IMR-90 (cell line): ENCODE measurements at regions not wholly inside any gene's neighbourhood (a gene's known extent, or its start where the extent isn't known, plus 50 kb on each side); places are given as distances from the start of the nearest gene placed in this dataset.

ENCODE experiments used
- ATAC-seq: fragments of 200-7000 bp; cut with Tn5 transposase; 2 replicates; pipeline ENCODE4 v1.9.1; 2020; ENCODE audit warnings: low read depth, mild to moderate bottlenecking, moderate library complexity
- BruUV-seq: library from RNA; stranded (reverse); fragments of 400-500 nt; replicated peaks from 2 replicates; lab custom pipeline; 2021; lab: Mats Ljungman, UMichigan
- CTCF ChIA-PET: fragments of 300-600 bp; formaldehyde crosslinking; extraction: SDS; loops from one replicate; lab custom pipeline; 2021; ENCODE audit warnings: antibody characterized with exemption; lab: Yijun Ruan, JAX
- POLR2A ChIA-PET: fragments of 300-600 bp; sonication (Branson Sonifier 250); formaldehyde crosslinking; loops from one replicate; lab custom pipeline; 2022; ENCODE audit warnings: antibody characterized with exemption; ENCODE audit not compliant: unreplicated experiment; lab: Charles Lee
- DNase-seq: peaks from one replicate; pipeline ENCODE4 v3.0.0; 2013
- H2AFZ ChIP-seq: replicated peaks from 2 replicates; pipeline ENCODE3; 2013; ENCODE audit warnings: low read length, mild to moderate bottlenecking; ENCODE audit not compliant: poor library complexity
- H2AK5ac ChIP-seq: 2 replicates; pipeline ENCODE4 v1.6.1; 2013; ENCODE audit warnings: low read depth, low read length, inconsistent platforms
- H2AK9ac ChIP-seq: replicated peaks from 2 replicates; pipeline ENCODE3; 2013; ENCODE audit warnings: mild to moderate bottlenecking, low read depth, low read length, moderate library complexity; ENCODE audit not compliant: poor library complexity
- H2BK120ac ChIP-seq: 2 replicates; pipeline ENCODE4 v1.6.1; 2013; ENCODE audit warnings: low read depth, low read length, inconsistent platforms
- H2BK15ac ChIP-seq: 3 replicates; pipeline ENCODE4 v1.6.1; 2013; ENCODE audit warnings: low read depth, low read length, inconsistent platforms
- H2BK20ac ChIP-seq: 2 replicates; pipeline ENCODE4 v1.6.1; 2013; ENCODE audit warnings: low read depth, mild to moderate bottlenecking, inconsistent platforms, low read length, moderate library complexity
- H2BK5ac ChIP-seq: 2 replicates; pipeline ENCODE4 v1.6.1; 2013; ENCODE audit warnings: mild to moderate bottlenecking, low read depth, low read length, inconsistent platforms; ENCODE audit not compliant: poor library complexity, severe bottlenecking
- H3K14ac ChIP-seq: replicated peaks from 2 replicates; pipeline ENCODE4 v1.6.1; 2013; ENCODE audit warnings: low read depth, low read length, inconsistent platforms
- H3K18ac ChIP-seq: 2 replicates; pipeline ENCODE4 v1.6.1; 2013; ENCODE audit warnings: low read depth, low read length, control low read depth
- H3K23ac ChIP-seq: 2 replicates; pipeline ENCODE4 v1.6.1; 2013; ENCODE audit warnings: low read depth, low read length, inconsistent platforms
- H3K27ac ChIP-seq: 2 replicates; pipeline ENCODE4 v1.5.1; 2013; ENCODE audit warnings: mild to moderate bottlenecking, control low read depth, low read length; ENCODE audit not compliant: insufficient read depth
- H3K27me3 ChIP-seq: 2 replicates; pipeline ENCODE4 v1.6.1; 2013; ENCODE audit warnings: low read length; ENCODE audit not compliant: control insufficient read depth, insufficient read depth
- H3K36me3 ChIP-seq: 2 replicates; pipeline ENCODE4 v1.6.1; 2013; ENCODE audit warnings: low read length, mixed read lengths; ENCODE audit not compliant: control insufficient read depth, insufficient read depth
- H3K4ac ChIP-seq: 2 replicates; pipeline ENCODE4 v1.6.1; 2013; ENCODE audit warnings: low read depth, low read length, inconsistent platforms
- H3K4me1 ChIP-seq: 2 replicates; pipeline ENCODE4 v1.6.1; 2013; ENCODE audit warnings: low read length, mixed read lengths; ENCODE audit not compliant: control insufficient read depth, insufficient read depth
- H3K4me2 ChIP-seq: 2 replicates; pipeline ENCODE4 v1.6.1; 2013; ENCODE audit warnings: low read depth, mild to moderate bottlenecking, control low read depth, low read length, moderate library complexity
- H3K4me3 ChIP-seq: 2 replicates; pipeline ENCODE4 v1.5.1; 2013; ENCODE audit warnings: low read depth, mild to moderate bottlenecking, control low read depth, low read length, moderate library complexity; ENCODE audit not compliant: insufficient read depth
- H3K56ac ChIP-seq: 2 replicates; pipeline ENCODE4 v1.6.1; 2013; ENCODE audit warnings: low read length, inconsistent platforms; ENCODE audit not compliant: insufficient read depth; ENCODE audit errors: extremely low read depth
- H3K79me1 ChIP-seq, 2 experiments: 2 replicates each; pipeline ENCODE4 v1.6.1; 2013; ENCODE audit warnings: low read length in 2 of 2, inconsistent platforms in 1 of 2, low read depth in 1 of 2
- H3K9ac ChIP-seq: 2 replicates; pipeline ENCODE4 v1.6.1; 2013; ENCODE audit warnings: low read depth, low read length, control low read depth
- H3K9me1 ChIP-seq: 2 replicates; pipeline ENCODE4 v1.6.1; 2013; ENCODE audit warnings: low read length, inconsistent platforms; ENCODE audit not compliant: insufficient read depth
- H3K9me3 ChIP-seq: 2 replicates; pipeline ENCODE4 v1.6.1; 2013; ENCODE audit warnings: low read length; ENCODE audit not compliant: control insufficient read depth, insufficient read depth
- H4K20me1 ChIP-seq: 2 replicates; pipeline ENCODE4 v1.6.1; 2013; ENCODE audit warnings: low read length, inconsistent platforms; ENCODE audit not compliant: insufficient read depth
- H4K5ac ChIP-seq: 2 replicates; pipeline ENCODE4 v1.6.1; 2013; ENCODE audit warnings: mild to moderate bottlenecking, low read depth, low read length, control low read depth
- H4K8ac ChIP-seq, 2 experiments: 2 replicates each; pipeline ENCODE4 v1.6.1; 2013; ENCODE audit warnings: low read depth in 2 of 2, low read length in 2 of 2, control low read depth in 1 of 2, inconsistent platforms in 1 of 2
- H4K91ac ChIP-seq: 2 replicates; pipeline ENCODE4 v1.6.1; 2013; ENCODE audit warnings: low read depth, low read length, inconsistent platforms; ENCODE audit not compliant: insufficient read depth
- BHLHE40 ChIP-seq: fragments of 150-350 bp; IDR thresholded peaks from 2 replicates; pipeline ENCODE4 v1.6.1; 2016; ENCODE audit warnings: mild to moderate bottlenecking, low read depth, low read length
- CEBPB ChIP-seq: IDR thresholded peaks from 2 replicates; pipeline ENCODE4 v1.6.1; 2012; ENCODE audit warnings: low read depth, low read length, improper control_type of control experiment
- CHD1 ChIP-seq: IDR thresholded peaks from 2 replicates; pipeline ENCODE4 v1.6.1; 2012; ENCODE audit warnings: low read depth, low read length, improper control_type of control experiment
- CTCF ChIP-seq: conservative IDR thresholded peaks from 2 replicates; pipeline ENCODE4 v1.5.1; 2012; ENCODE audit warnings: mild to moderate bottlenecking, low read depth, low read length, improper control_type of control experiment
- ELK1 ChIP-seq: fragments of 150-350 bp; IDR thresholded peaks from 2 replicates; pipeline ENCODE4 v1.6.1; 2016; ENCODE audit warnings: low read depth, mild to moderate bottlenecking, low read length, moderate library complexity, borderline replicate concordance
- FOS ChIP-seq: fragments of 150-350 bp; IDR thresholded peaks from 2 replicates; pipeline ENCODE4 v1.6.1; 2016; ENCODE audit warnings: low read depth, low read length
- MAFK ChIP-seq: IDR thresholded peaks from 2 replicates; pipeline ENCODE4 v1.6.1; 2012; ENCODE audit warnings: low read depth, low read length, improper control_type of control experiment
- MAZ ChIP-seq: IDR thresholded peaks from 2 replicates; pipeline ENCODE4 v1.6.1; 2012; ENCODE audit warnings: low read depth, mild to moderate bottlenecking, low read length, improper control_type of control experiment, moderate library complexity, borderline replicate concordance
- MXI1 ChIP-seq: IDR thresholded peaks from 2 replicates; pipeline ENCODE4 v1.6.1; 2012; ENCODE audit warnings: low read depth, mild to moderate bottlenecking, low read length, moderate library complexity, borderline replicate concordance
- NFE2L2 ChIP-seq: fragments of 150-350 bp; IDR thresholded peaks from 2 replicates; pipeline ENCODE4 v1.6.1; 2016; ENCODE audit warnings: low read depth, mild to moderate bottlenecking, low read length
- POLR2A ChIP-seq: IDR thresholded peaks from 2 replicates; pipeline ENCODE4 v1.6.1; 2012; ENCODE audit warnings: mild to moderate bottlenecking, low read depth, low read length
- RFX5 ChIP-seq: IDR thresholded peaks from 2 replicates; pipeline ENCODE4 v1.8.0; 2012; ENCODE audit warnings: low read depth, mild to moderate bottlenecking, low read length, moderate library complexity
- SMC3 ChIP-seq: fragments of 150-350 bp; IDR thresholded peaks from 2 replicates; pipeline ENCODE4 v1.6.1; 2016; ENCODE audit warnings: low read depth, mild to moderate bottlenecking, antibody characterized with exemption, low read length, moderate library complexity
- WGBS, 2 experiments: methylation state at CpG; one replicate each; pipeline versions ENCODE4 v1.1.5 to v1.1.7; 2013; ENCODE audit warnings: missing lambda C conversion rate in 2 of 2; ENCODE audit not compliant: insufficient read length in 1 of 2; ENCODE audit errors: extremely low coverage in 2 of 2; 5-methylcytosine and 5-hydroxymethylcytosine counted together
- dilution Hi-C: fragments of 300-500 bp; cut with HindIII; formaldehyde crosslinking; loops from one replicate; pipeline ENCODE4 v1.14.3; 2018; ENCODE audit warnings: low sequenced_read_pairs; ENCODE audit not compliant: unreplicated experiment
- in situ Hi-C: fragments of 300-500 bp; cut with MboI; formaldehyde crosslinking; loops from 3 replicates; pipeline ENCODE4 v1.14.3; 2019; ENCODE audit warnings: low sequenced_read_pairs, inconsistent platforms, mixed read lengths
- intact Hi-C: fragments of 100-400 bp; cut with micrococcal nuclease; formaldehyde crosslinking; loops from 2 replicates; pipeline ENCODE4 v1.10.0; 2022

GRCh38 chr11:11163669-11164333, 189.2 kb downstream of the CSNK2A3 start:
- Histone ChIP-seq H2AK9ac (no peak overlapping the region), H2BK15ac (no peak overlapping the region), H3K4me2 (no peak overlapping the region), H3K9me1 (no peaks in the 10 kb centered on the region), H4K20me1 (no peaks in the 10 kb centered on the region), H3K4me3 (no peak overlapping the region), H4K8ac (no peak overlapping the region), H2AK5ac (no peak overlapping the region), H3K36me3 (no peaks in the 10 kb centered on the region), H3K18ac (no peak overlapping the region), H3K27me3 (peaks cover 43% of the 10 kb centered on the region), H3K9ac (no peak overlapping the region), H3K4ac (no peak overlapping the region), H3K23ac (no peak overlapping the region), H3K9me3 (no peaks in the 10 kb centered on the region), H3K14ac (no peak overlapping the region), H2AFZ (no peak overlapping the region), H3K56ac (no peak overlapping the region), H3K4me1 (no peaks in the 10 kb centered on the region), H2BK5ac (no peak overlapping the region), H4K91ac (no peak overlapping the region), H2BK120ac (no peak overlapping the region), H3K79me1 (no peaks in the 10 kb centered on the region), H4K5ac (no peak overlapping the region), H3K27ac (no peak overlapping the region), H2BK20ac (no peak overlapping the region)
- no peak for DNase-seq
- no peak for TF ChIP-seq RFX5
- TF ChIP-seq POLR2A: no peak
- no peak for TF ChIP-seq MXI1
- no peak for TF ChIP-seq CTCF
- TF ChIP-seq ELK1: no peak
- no peak for TF ChIP-seq BHLHE40
- TF ChIP-seq SMC3: no peak
- no peak for TF ChIP-seq FOS
- no peak for TF ChIP-seq CEBPB
- no peak for TF ChIP-seq MAZ
- TF ChIP-seq MAFK: no peak
- no peak for TF ChIP-seq NFE2L2
- no peak for TF ChIP-seq CHD1
- ChIA-PET CTCF (no interaction called here), POLR2A (no interaction called here)
- dilution Hi-C loops: no loop called here
- 83% methylated on average over 2 of the region's 4 CpGs; no CpG with 5 or more reads in 1 of the 2 experiments for WGBS, 2 experiments
- no TSS peak for BruUV-seq
- no peak for ATAC-seq
- intact Hi-C loops: no loop called here
- in situ Hi-C loops: no loop called here
